HG02884 (cell line): ENCODE measurements at regions not wholly inside any gene's neighbourhood (a gene's known extent, or its start where the extent isn't known, plus 50 kb on each side); places are given as distances from the start of the nearest gene placed in this dataset.
"Not testable (repeated sequence)": the region's sequence is repeated elsewhere in the genome, so short reads cannot be mapped to it uniquely, and the experiment has no call there.

ENCODE experiments used
- ATAC-seq: cut with Tn5 transposase; IDR thresholded peaks from one replicate; pipeline ENCODE4 v1.9.1; 2021; ENCODE audit warnings: mild to moderate bottlenecking, moderate library complexity; ENCODE audit not compliant: unreplicated experiment

GRCh38 chrX:12034741-12035140 is 103.5 kb upstream of the FRMPD4 start:
- no peak for ATAC-seq

- no peak for ATAC-seq
These were observed 95.7 kb upstream of the FRMPD4 start for GRCh38 chrX:12042615-12043014.

GRCh38 chrX:12052109-12052508 is 86.2 kb upstream of the FRMPD4 start:
- ATAC-seq: no peak

- no peak for ATAC-seq
These were observed 80.2 kb upstream of the FRMPD4 start for GRCh38 chrX:12058087-12058486.

- ATAC-seq: no peak
These were observed 77.6 kb upstream of the FRMPD4 start for GRCh38 chrX:12060489-12061260.

- no peak for ATAC-seq
These were observed 73.0 kb upstream of the FRMPD4 start for GRCh38 chrX:12065251-12065650.

- no peak for ATAC-seq
These were observed 62.2 kb upstream of the FRMPD4 start for GRCh38 chrX:12076046-12076445.

GRCh38 chrX:12080265-12080664 is 58.0 kb upstream of the FRMPD4 start:
- ATAC-seq: no peak

GRCh38 chrX:12082959-12083358 is 55.3 kb upstream of the FRMPD4 start:
- ATAC-seq: not testable (repeated sequence)
